ENCODE measurements at regions not wholly inside any gene's neighbourhood (a gene's known extent, or its start where the extent isn't known, plus 50 kb on each side); places are given as distances from the start of the nearest gene placed in this dataset.

DNA sequence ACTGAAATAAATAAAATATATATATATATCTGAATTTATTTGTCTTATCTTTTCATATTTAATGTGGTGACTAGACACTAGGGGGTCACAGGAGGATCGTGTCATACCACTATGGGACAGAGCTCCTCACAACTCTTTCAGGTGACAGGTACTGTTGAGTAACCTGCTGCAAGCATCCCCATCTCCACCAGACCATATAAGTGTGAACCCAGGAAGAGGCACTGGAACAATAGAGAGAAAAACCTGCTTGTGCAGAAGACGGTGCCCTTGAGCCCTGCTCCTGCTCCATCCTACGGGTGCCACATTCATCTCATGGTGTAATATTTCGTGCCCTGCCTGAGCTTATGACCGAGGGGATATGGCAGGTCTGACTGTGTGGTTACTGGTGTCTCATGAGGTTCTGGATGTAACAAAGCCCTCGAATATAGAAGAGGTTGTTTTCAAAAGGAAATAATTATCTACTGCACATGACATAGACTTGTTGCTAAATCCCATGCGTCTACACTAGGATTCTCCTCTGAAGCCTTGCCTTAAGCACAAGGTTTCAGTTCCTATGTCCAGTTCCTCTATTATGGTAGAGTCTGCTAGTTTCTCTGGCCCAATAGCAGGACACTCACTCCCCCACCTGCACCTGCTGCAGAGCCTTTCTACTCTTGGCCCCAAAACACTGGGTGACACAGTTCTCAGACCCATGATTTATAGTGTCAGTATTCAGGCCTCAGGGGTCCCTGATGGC lies 70.4 kb downstream of the GGTLC2 start:
- CTCF ChIA-PET = no interaction called here
- no peak overlapping the region for H3K4me3 ChIP-seq (ENCODE audit: low read depth, low read length)
- no peak for DNase-seq (ENCODE audit: low read depth, low spot score)
- TF ChIP-seq, protein P1, sequence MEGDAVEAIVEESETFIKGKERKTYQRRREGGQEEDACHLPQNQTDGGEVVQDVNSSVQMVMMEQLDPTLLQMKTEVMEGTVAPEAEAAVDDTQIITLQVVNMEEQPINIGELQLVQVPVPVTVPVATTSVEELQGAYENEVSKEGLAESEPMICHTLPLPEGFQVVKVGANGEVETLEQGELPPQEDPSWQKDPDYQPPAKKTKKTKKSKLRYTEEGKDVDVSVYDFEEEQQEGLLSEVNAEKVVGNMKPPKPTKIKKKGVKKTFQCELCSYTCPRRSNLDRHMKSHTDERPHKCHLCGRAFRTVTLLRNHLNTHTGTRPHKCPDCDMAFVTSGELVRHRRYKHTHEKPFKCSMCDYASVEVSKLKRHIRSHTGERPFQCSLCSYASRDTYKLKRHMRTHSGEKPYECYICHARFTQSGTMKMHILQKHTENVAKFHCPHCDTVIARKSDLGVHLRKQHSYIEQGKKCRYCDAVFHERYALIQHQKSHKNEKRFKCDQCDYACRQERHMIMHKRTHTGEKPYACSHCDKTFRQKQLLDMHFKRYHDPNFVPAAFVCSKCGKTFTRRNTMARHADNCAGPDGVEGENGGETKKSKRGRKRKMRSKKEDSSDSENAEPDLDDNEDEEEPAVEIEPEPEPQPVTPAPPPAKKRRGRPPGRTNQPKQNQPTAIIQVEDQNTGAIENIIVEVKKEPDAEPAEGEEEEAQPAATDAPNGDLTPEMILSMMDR (IDR thresholded peaks at IDR 0.05; ENCODE audit: insufficient read depth, low read length, missing control alignments) = no peak
- POLR2A ChIA-PET = no interaction called here

DNA sequence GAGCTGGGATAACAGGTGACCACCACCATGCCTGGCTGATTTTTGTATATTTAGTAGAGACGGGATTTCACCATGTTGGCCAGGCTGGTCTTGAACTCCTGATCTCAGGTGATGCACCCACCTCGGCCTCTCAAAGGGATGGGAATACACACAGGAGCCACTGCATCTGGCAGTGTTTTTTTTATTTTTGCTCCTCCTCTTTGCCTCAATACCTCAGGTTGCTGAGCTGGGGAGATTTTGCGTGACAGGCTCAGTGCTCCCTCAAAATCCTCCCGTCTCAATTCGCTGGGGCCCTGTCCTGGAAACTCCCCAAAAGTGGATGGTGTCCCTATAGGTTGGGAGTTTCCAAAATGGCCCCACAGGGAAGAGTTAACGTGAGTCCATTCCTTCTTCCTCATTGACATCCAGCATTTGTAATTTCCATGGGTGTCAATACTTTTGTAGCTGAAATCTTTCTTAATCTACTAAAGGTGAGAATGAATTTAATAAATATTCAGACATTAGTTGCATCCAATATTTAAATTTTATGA lies 71.8 kb downstream of the GGTLC2 start:
- CTCF ChIA-PET = no interaction called here
- no peak for DNase-seq (ENCODE audit: low read depth, low spot score)
- POLR2A ChIA-PET = no interaction called here
- TF ChIP-seq, protein P1 (IDR thresholded peaks at IDR 0.05; ENCODE audit: insufficient read depth, low read length, missing control alignments) = no peak
- H3K4me3 ChIP-seq (ENCODE audit: low read depth, low read length) = no peak overlapping the region

DNA sequence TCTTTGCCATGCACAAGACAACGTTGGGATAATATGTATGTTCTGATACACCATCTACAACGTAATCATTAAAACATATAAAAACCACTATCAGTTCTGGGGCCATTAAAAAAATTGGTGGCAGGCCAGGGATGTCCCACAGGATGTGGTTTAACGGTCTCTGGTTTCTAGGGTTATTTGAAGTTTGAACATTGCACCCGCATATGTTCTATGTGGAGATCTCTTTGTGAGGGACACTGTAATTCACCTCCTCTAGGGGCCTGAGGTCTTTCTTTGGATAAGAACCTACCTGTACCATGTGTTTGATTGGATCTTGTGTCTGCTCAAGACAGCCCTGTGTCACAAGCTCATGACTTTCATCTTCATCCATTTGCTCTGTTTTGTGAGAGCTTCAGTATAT lies 73.2 kb downstream of the GGTLC2 start:
- CTCF ChIA-PET = no interaction called here
- DNase-seq (ENCODE audit: low read depth, low spot score) = no peak
- POLR2A ChIA-PET = no interaction called here
- TF ChIP-seq, protein P1 (IDR thresholded peaks at IDR 0.05; ENCODE audit: insufficient read depth, low read length, missing control alignments) = no peak
- no peak overlapping the region for H3K4me3 ChIP-seq (ENCODE audit: low read depth, low read length)

DNA sequence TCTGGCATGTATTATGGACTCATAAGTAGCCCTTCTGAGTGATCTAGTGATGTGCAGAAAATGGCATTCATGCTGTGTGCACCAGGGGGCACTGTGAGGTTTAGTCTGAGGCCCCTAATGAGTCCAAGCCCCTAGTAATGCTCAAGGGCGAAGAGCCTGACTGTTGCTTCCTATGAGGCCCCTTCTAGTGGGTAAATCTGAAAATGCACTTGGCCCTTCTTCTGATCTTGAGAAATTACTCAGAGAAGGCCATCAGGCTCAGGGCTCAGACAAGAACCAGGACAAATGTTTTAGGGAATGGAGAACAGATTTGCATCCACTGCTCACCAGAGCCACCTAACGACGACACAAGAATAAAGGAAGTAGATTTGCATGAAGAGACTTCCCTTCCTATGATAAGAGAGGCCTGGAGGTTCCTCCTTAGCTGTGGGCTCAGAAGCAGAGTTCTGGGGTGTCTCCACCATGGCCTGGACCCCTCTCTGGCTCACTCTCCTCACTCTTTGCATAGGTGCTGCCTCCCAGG lies 75.8 kb downstream of the GGTLC2 start:
- DNase-seq (ENCODE audit: low read depth, low spot score) = peak; percentile 1
- ChIA-PET POLR2A (no interaction called here), CTCF (interaction anchor here (0.7 to 3.6 kb wide), 6 partner anchors 11 to 164 kb away, joined by 3 to 22 read pairs (median 4); no protein-coding TSS in a partner anchor)
- H3K4me3 ChIP-seq (ENCODE audit: low read depth, low read length) = no peak overlapping the region
- TF ChIP-seq, protein P1 (IDR thresholded peaks at IDR 0.05; ENCODE audit: insufficient read depth, low read length, missing control alignments) = peak; percentile 41

DNA sequence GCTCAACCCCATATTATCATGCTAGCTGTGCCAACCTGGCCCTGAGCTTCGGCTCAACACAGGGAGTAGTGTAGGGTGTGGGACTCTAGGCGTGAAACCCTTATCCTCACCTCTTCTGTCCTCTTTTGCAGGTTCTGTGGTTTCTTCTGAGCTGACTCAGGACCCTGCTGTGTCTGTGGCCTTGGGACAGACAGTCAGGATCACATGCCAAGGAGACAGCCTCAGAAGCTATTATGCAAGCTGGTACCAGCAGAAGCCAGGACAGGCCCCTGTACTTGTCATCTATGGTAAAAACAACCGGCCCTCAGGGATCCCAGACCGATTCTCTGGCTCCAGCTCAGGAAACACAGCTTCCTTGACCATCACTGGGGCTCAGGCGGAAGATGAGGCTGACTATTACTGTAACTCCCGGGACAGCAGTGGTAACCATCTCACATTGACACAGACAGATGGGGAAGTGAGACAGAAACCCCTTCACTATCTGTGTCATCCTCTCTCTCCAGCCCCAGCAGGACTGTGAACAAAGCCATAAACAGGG lies 76.4 kb downstream of the GGTLC2 start:
- POLR2A ChIA-PET = no interaction called here
- no peak overlapping the region for H3K4me3 ChIP-seq (ENCODE audit: low read depth, low read length)
- CTCF ChIA-PET = interaction anchor here (0.7 to 3.6 kb wide), 6 partner anchors 12 to 163 kb away, joined by 3 to 22 read pairs (median 4); no protein-coding TSS in a partner anchor
- DNase-seq (ENCODE audit: low read depth, low spot score) = no peak
- TF ChIP-seq, protein P1 (IDR thresholded peaks at IDR 0.05; ENCODE audit: insufficient read depth, low read length, missing control alignments) = no peak

DNA sequence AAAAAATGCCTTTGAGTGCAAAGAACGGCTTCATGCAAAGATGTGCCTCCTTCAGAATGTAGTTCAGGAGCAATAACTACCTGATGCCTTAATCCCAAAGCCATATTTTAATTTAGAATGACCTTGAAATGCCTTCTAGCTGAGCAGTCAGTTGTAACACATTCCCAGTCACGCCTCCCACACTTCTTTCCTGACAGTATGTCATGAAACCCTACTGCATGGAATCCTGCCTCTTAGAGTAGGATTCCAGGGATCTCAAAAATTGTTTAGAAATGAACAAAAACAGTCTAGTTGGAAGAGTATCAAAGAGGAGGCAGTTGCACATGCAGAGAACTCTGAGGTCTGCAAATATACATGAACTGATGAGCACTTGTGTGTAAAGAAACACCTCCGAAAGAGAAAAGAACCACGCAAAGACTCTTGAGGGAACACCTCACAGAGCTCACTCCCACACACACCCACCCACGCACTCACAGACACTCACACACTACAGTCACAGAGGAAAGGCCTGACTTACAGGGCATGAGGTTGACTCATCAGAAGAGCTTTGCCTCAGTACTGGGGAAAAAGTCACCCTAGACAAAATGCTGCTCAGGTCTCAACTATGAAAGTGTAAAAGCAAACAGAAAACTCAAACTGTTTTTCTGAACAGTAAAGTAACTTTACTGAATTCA lies 77.4 kb downstream of the GGTLC2 start:
- H3K4me3 ChIP-seq (ENCODE audit: low read depth, low read length) = no peak overlapping the region
- TF ChIP-seq, protein P1 (IDR thresholded peaks at IDR 0.05; ENCODE audit: insufficient read depth, low read length, missing control alignments) = no peak
- peak; percentile 14 for DNase-seq (ENCODE audit: low read depth, low spot score)
- CTCF ChIA-PET = interaction anchor here (1.3 to 3.6 kb wide), 3 partner anchors 13 to 35 kb away, joined by 4 to 22 read pairs (median 5); no protein-coding TSS in a partner anchor
- POLR2A ChIA-PET = no interaction called here

Data from AG04449 (cell line).